ENCODE measurements at regions not wholly inside any gene's neighbourhood (a gene's known extent, or its start where the extent isn't known, plus 50 kb on each side); places are given as distances from the start of the nearest gene placed in this dataset.

DNA sequence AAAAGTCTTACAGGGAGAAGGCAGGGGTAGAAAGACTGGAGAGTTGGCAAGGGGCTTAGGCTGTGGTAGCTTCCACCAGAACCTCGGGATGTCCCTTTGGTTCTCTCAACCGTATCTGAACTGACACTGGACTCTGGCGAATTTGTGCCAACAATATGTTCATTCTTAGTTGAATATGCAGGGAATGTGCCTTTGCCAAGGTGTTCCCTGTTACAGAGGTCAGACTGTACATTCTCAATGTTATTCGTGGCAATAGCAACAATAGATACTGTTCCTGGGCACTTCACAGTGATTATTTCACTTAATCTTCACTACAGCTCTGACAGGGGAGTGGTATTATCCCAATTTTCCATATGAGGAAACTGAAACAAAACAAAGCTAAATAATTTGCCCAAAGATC lies 51.5 kb upstream of the RAB3GAP2 start:
- Histone ChIP-seq H3K4me1 (ENCODE audit: insufficient read depth) (0 out of 2 replicates have a peak, but pooled peaks cover 4% of the 10 kb centered on the region), H4K20me1 (replicated peaks; ENCODE audit: insufficient read depth) (no peaks in the 10 kb centered on the region), H3K36me3 (ENCODE audit: insufficient read depth) (no peaks in the 10 kb centered on the region), H3K9me2 (ENCODE audit: insufficient read depth) (peaks cover 11% of the 10 kb centered on the region), H3K4me3 (no peak overlapping the region), H3K4me2 (no peak overlapping the region), H3K79me2 (replicated peaks; ENCODE audit: insufficient read depth) (no peaks in the 10 kb centered on the region), H3F3A (replicated peaks; ENCODE audit: low read depth) (no peaks in the 10 kb centered on the region), H3K27me3 (ENCODE audit: insufficient read depth) (no peaks in the 10 kb centered on the region), H2AFZ (no peak overlapping the region), H3K27ac (ENCODE audit: low read depth) (no peak overlapping the region)
- no peaks in the 10 kb centered on the region for H3K36me3 Mint-ChIP-seq (ENCODE audit: low read depth)
- peaks cover 8% of the 10 kb centered on the region for H3K27me3 Mint-ChIP-seq (ENCODE audit: insufficient read depth, low read depth, poor library complexity)
- H3K9me3 Mint-ChIP-seq, result peaks cover 3% of the 10 kb centered on the region; the same call in 1 of the 3 replicates
- TF ChIP-seq CTCF (conservative IDR thresholded peaks at IDR 0.05; ENCODE audit: low read depth in 2 of 2), result no peak
- TF ChIP-seq NANOG (IDR thresholded peaks at IDR 0.05; ENCODE audit: borderline replicate concordance), result no peak
- TF ChIP-seq ZNF114 (CRISPR knock-in tag; IDR thresholded peaks at IDR 0.05), result no peak
- TF ChIP-seq ZNF331 (CRISPR knock-in tag; IDR thresholded peaks at IDR 0.05; ENCODE audit: low read depth), result no peak
- no peak for TF ChIP-seq EZH2 (IDR thresholded peaks at IDR 0.05; ENCODE audit: low read depth, unreplicated experiment)
- no peak for TF ChIP-seq STAT1 (IDR thresholded peaks at IDR 0.05; ENCODE audit: unreplicated experiment)
- TF ChIP-seq, protein P1, sequence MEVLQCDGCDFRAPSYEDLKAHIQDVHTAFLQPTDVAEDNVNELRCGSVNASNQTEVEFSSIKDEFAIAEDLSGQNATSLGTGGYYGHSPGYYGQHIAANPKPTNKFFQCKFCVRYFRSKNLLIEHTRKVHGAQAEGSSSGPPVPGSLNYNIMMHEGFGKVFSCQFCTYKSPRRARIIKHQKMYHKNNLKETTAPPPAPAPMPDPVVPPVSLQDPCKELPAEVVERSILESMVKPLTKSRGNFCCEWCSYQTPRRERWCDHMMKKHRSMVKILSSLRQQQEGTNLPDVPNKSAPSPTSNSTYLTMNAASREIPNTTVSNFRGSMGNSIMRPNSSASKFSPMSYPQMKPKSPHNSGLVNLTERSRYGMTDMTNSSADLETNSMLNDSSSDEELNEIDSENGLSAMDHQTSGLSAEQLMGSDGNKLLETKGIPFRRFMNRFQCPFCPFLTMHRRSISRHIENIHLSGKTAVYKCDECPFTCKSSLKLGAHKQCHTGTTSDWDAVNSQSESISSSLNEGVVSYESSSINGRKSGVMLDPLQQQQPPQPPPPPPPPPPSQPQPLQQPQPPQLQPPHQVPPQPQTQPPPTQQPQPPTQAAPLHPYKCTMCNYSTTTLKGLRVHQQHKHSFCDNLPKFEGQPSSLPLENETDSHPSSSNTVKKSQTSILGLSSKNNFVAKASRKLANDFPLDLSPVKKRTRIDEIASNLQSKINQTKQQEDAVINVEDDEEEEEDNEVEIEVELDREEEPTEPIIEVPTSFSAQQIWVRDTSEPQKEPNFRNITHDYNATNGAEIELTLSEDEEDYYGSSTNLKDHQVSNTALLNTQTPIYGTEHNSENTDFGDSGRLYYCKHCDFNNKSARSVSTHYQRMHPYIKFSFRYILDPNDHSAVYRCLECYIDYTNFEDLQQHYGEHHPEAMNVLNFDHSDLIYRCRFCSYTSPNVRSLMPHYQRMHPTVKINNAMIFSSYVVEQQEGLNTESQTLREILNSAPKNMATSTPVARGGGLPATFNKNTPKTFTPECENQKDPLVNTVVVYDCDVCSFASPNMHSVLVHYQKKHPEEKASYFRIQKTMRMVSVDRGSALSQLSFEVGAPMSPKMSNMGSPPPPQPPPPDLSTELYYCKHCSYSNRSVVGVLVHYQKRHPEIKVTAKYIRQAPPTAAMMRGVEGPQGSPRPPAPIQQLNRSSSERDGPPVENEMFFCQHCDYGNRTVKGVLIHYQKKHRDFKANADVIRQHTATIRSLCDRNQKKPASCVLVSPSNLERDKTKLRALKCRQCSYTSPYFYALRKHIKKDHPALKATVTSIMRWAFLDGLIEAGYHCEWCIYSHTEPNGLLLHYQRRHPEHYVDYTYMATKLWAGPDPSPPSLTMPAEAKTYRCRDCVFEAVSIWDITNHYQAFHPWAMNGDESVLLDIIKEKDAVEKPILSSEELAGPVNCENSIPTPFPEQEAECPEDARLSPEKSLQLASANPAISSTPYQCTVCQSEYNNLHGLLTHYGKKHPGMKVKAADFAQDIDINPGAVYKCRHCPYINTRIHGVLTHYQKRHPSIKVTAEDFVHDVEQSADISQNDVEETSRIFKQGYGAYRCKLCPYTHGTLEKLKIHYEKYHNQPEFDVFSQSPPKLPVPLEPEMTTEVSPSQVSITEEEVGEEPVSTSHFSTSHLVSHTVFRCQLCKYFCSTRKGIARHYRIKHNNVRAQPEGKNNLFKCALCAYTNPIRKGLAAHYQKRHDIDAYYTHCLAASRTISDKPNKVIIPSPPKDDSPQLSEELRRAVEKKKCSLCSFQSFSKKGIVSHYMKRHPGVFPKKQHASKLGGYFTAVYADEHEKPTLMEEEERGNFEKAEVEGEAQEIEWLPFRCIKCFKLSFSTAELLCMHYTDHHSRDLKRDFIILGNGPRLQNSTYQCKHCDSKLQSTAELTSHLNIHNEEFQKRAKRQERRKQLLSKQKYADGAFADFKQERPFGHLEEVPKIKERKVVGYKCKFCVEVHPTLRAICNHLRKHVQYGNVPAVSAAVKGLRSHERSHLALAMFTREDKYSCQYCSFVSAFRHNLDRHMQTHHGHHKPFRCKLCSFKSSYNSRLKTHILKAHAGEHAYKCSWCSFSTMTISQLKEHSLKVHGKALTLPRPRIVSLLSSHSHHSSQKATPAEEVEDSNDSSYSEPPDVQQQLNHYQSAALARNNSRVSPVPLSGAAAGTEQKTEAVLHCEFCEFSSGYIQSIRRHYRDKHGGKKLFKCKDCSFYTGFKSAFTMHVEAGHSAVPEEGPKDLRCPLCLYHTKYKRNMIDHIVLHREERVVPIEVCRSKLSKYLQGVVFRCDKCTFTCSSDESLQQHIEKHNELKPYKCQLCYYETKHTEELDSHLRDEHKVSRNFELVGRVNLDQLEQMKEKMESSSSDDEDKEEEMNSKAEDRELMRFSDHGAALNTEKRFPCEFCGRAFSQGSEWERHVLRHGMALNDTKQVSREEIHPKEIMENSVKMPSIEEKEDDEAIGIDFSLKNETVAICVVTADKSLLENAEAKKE (CRISPR knock-in tag; IDR thresholded peaks at IDR 0.05), result no peak
- TF ChIP-seq, protein P2, sequence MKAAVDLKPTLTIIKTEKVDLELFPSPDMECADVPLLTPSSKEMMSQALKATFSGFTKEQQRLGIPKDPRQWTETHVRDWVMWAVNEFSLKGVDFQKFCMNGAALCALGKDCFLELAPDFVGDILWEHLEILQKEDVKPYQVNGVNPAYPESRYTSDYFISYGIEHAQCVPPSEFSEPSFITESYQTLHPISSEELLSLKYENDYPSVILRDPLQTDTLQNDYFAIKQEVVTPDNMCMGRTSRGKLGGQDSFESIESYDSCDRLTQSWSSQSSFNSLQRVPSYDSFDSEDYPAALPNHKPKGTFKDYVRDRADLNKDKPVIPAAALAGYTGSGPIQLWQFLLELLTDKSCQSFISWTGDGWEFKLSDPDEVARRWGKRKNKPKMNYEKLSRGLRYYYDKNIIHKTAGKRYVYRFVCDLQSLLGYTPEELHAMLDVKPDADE (IDR thresholded peaks at IDR 0.05), result no peak
- TF ChIP-seq, protein P3, sequence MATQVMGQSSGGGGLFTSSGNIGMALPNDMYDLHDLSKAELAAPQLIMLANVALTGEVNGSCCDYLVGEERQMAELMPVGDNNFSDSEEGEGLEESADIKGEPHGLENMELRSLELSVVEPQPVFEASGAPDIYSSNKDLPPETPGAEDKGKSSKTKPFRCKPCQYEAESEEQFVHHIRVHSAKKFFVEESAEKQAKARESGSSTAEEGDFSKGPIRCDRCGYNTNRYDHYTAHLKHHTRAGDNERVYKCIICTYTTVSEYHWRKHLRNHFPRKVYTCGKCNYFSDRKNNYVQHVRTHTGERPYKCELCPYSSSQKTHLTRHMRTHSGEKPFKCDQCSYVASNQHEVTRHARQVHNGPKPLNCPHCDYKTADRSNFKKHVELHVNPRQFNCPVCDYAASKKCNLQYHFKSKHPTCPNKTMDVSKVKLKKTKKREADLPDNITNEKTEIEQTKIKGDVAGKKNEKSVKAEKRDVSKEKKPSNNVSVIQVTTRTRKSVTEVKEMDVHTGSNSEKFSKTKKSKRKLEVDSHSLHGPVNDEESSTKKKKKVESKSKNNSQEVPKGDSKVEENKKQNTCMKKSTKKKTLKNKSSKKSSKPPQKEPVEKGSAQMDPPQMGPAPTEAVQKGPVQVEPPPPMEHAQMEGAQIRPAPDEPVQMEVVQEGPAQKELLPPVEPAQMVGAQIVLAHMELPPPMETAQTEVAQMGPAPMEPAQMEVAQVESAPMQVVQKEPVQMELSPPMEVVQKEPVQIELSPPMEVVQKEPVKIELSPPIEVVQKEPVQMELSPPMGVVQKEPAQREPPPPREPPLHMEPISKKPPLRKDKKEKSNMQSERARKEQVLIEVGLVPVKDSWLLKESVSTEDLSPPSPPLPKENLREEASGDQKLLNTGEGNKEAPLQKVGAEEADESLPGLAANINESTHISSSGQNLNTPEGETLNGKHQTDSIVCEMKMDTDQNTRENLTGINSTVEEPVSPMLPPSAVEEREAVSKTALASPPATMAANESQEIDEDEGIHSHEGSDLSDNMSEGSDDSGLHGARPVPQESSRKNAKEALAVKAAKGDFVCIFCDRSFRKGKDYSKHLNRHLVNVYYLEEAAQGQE (IDR thresholded peaks at IDR 0.05; ENCODE audit: unreplicated experiment), result no peak
- TF ChIP-seq POLR2AphosphoS5 (IDR thresholded peaks at IDR 0.05; ENCODE audit: low read depth), result no peak
- TF ChIP-seq JUNB (IDR thresholded peaks at IDR 0.05; ENCODE audit: unreplicated experiment), result no peak
- TF ChIP-seq EZH2phosphoT487 (IDR thresholded peaks at IDR 0.05; ENCODE audit: unreplicated experiment), result no peak
- no peak for TF ChIP-seq CREB1 (CRISPR knock-in tag; IDR thresholded peaks at IDR 0.05; ENCODE audit: low read depth)
- no peak for DNase-seq (ENCODE audit: low spot score)
- no peak overlapping the region for H3K4me3 Mint-ChIP-seq
- no peak for ATAC-seq
- no peak overlapping the region for H3K27ac Mint-ChIP-seq
- H3K4me1 Mint-ChIP-seq, result peaks cover 16% of the 10 kb centered on the region

All from GM23338 (cell line).